H9 (cell line): ENCODE measurements at regions not wholly inside any gene's neighbourhood (a gene's known extent, or its start where the extent isn't known, plus 50 kb on each side); places are given as distances from the start of the nearest gene placed in this dataset.

Source experiments
- DNase-seq: peaks from one replicate; pipeline ENCODE4 v3.0.0-alpha.2; 2017
- H2AFZ ChIP-seq: one replicate; pipeline ENCODE4 v1.6.1; 2013; ENCODE audit warnings: mild to moderate bottlenecking, low read length, control low read depth, moderate library complexity
- H2AK5ac ChIP-seq: 2 replicates; pipeline ENCODE4 v1.6.1; 2013; ENCODE audit warnings: low read length, control low read depth, mixed read lengths; ENCODE audit not compliant: insufficient read length
- H2BK120ac ChIP-seq: one replicate; pipeline ENCODE4 v1.6.1; 2013; ENCODE audit warnings: low read depth, mild to moderate bottlenecking, low read length, control low read depth, inconsistent platforms; ENCODE audit not compliant: poor library complexity, severe bottlenecking
- H2BK12ac ChIP-seq: 2 replicates; pipeline ENCODE4 v1.6.1; 2013; ENCODE audit warnings: low read length, control low read depth, mixed read lengths, low read depth; ENCODE audit not compliant: insufficient read length
- H2BK15ac ChIP-seq: 2 replicates; pipeline ENCODE4 v1.6.1; 2013; ENCODE audit warnings: low read depth, low read length, control low read depth
- H2BK20ac ChIP-seq: one replicate; pipeline ENCODE4 v1.6.1; 2013; ENCODE audit warnings: low read depth, mild to moderate bottlenecking, low read length, control low read depth, inconsistent platforms; ENCODE audit not compliant: poor library complexity, severe bottlenecking
- H2BK5ac ChIP-seq: 2 replicates; pipeline ENCODE4 v1.6.1; 2013; ENCODE audit warnings: low read length, control low read depth, mixed read lengths; ENCODE audit not compliant: insufficient read length
- H3K14ac ChIP-seq: 2 replicates; pipeline ENCODE4 v1.6.1; 2013; ENCODE audit warnings: low read length, control low read depth; ENCODE audit not compliant: insufficient read depth
- H3K18ac ChIP-seq: 2 replicates; pipeline ENCODE4 v1.6.1; 2013; ENCODE audit warnings: low read depth, mild to moderate bottlenecking, mixed read lengths, low read length, control low read depth; ENCODE audit not compliant: insufficient read length
- H3K23ac ChIP-seq: 2 replicates; pipeline ENCODE4 v1.6.1; 2013; ENCODE audit warnings: low read length, control low read depth, mixed read lengths, low read depth; ENCODE audit not compliant: insufficient read length
- H3K23me2 ChIP-seq: 2 replicates; pipeline ENCODE4 v1.6.1; 2013; ENCODE audit warnings: low read depth, mild to moderate bottlenecking, mixed read lengths, low read length, control low read depth; ENCODE audit not compliant: insufficient read length, poor library complexity, severe bottlenecking
- H3K27ac ChIP-seq: 2 replicates; pipeline ENCODE4 v1.5.1; 2013; ENCODE audit warnings: low read length, control low read depth, mixed read lengths, low read depth; ENCODE audit not compliant: insufficient read length
- H3K27me3 ChIP-seq: 2 replicates; pipeline ENCODE4 v1.6.1; 2013; ENCODE audit warnings: low read length, control low read depth, inconsistent platforms; ENCODE audit not compliant: insufficient read depth
- H3K4ac ChIP-seq: 2 replicates; pipeline ENCODE4 v1.6.1; 2013; ENCODE audit warnings: low read depth, mild to moderate bottlenecking, control low read depth, inconsistent platforms, low read length, moderate library complexity
- H3K4me1 ChIP-seq: 2 replicates; pipeline ENCODE4 v1.6.1; 2013; ENCODE audit warnings: low read length, control low read depth, inconsistent platforms; ENCODE audit not compliant: insufficient read depth
- H3K4me2 ChIP-seq: 2 replicates; pipeline ENCODE4 v1.6.1; 2013; ENCODE audit warnings: low read length, control low read depth, mixed read lengths; ENCODE audit not compliant: insufficient read length, insufficient read depth
- H3K56ac ChIP-seq: 2 replicates; pipeline ENCODE4 v1.6.1; 2013; ENCODE audit warnings: low read depth, mild to moderate bottlenecking, mixed read lengths, low read length, control low read depth; ENCODE audit not compliant: insufficient read length
- H3K79me1 ChIP-seq: 2 replicates; pipeline ENCODE4 v1.6.1; 2013; ENCODE audit warnings: low read depth, mild to moderate bottlenecking, moderate library complexity, low read length, control low read depth, inconsistent platforms; ENCODE audit not compliant: insufficient read depth, poor library complexity, severe bottlenecking
- H3K79me2 ChIP-seq: 2 replicates; pipeline ENCODE4 v1.6.1; 2013; ENCODE audit warnings: low read length, control low read depth, inconsistent platforms; ENCODE audit not compliant: insufficient read depth
- H3K9ac ChIP-seq: 2 replicates; pipeline ENCODE4 v1.6.1; 2013; ENCODE audit warnings: low read length, control low read depth, mixed read lengths; ENCODE audit not compliant: insufficient read length; ENCODE audit errors: extremely low read depth
- H3K9me3 ChIP-seq: one replicate; pipeline ENCODE4 v1.6.1; 2013; ENCODE audit warnings: low read depth, low read length, inconsistent platforms; ENCODE audit not compliant: control insufficient read depth
- H3T11ph ChIP-seq: one replicate; pipeline ENCODE4 v1.6.1; 2013; ENCODE audit warnings: mild to moderate bottlenecking, low read length, control low read depth, inconsistent platforms
- H4K20me1 ChIP-seq: one replicate; pipeline ENCODE4 v1.6.1; 2013; ENCODE audit not compliant: control insufficient read depth, insufficient read length, insufficient read depth
- H4K5ac ChIP-seq: 2 replicates; pipeline ENCODE4 v1.6.1; 2013; ENCODE audit warnings: low read depth, mild to moderate bottlenecking, mixed read lengths, low read length, control low read depth; ENCODE audit not compliant: insufficient read length
- H4K8ac ChIP-seq: replicated peaks from 2 replicates; pipeline ENCODE4 v1.6.1; 2013; ENCODE audit warnings: low read length, control low read depth, mixed read lengths, low read depth; ENCODE audit not compliant: insufficient read length
- H4K91ac ChIP-seq: 2 replicates; pipeline ENCODE4 v1.6.1; 2013; ENCODE audit warnings: low read depth, mild to moderate bottlenecking, moderate library complexity, mixed read lengths, low read length, control low read depth; ENCODE audit not compliant: insufficient read length
- H3K27ac Mint-ChIP-seq, 3 experiments: 2 replicates in 2 of 3; 3 replicates in 1 of 3; pipeline ENCODE4 v1.8.0; 2020 to 2021; ENCODE audit warnings: mixed read lengths in 3 of 3, mild to moderate bottlenecking in 1 of 3, moderate library complexity in 1 of 3
- H3K27me3 Mint-ChIP-seq: 2 replicates; pipeline ENCODE4 v1.8.0; 2021; ENCODE audit warnings: low read depth, mild to moderate bottlenecking, moderate library complexity, mixed read lengths
- H3K36me3 Mint-ChIP-seq, 3 experiments: 2 replicates in 2 of 3; 3 replicates in 1 of 3; pipeline ENCODE4 v1.8.0; 2020 to 2021; ENCODE audit warnings: low read depth in 3 of 3, mixed read lengths in 3 of 3; ENCODE audit not compliant: insufficient read depth in 1 of 3
- H3K4me1 Mint-ChIP-seq, 2 experiments: 2 replicates each; pipeline ENCODE4 v1.8.0; 2020; ENCODE audit warnings: mixed read lengths in 2 of 2
- H3K4me3 Mint-ChIP-seq, 2 experiments: 2 replicates in 1 of 2; 3 replicates in 1 of 2; pipeline ENCODE4 v1.8.0; 2020 to 2021; ENCODE audit warnings: mild to moderate bottlenecking in 2 of 2, mixed read lengths in 2 of 2, moderate library complexity in 1 of 2
- H3K9me3 Mint-ChIP-seq, 2 experiments: 2 replicates in 1 of 2; 3 replicates in 1 of 2; pipeline ENCODE4 v1.8.0; 2020; ENCODE audit warnings: mild to moderate bottlenecking in 2 of 2, mixed read lengths in 2 of 2, moderate library complexity in 1 of 2
- WGBS: extraction: QIAGEN DNeasy Blood & Tissue Kit; methylation state at CpG from one replicate; pipeline ENCODE4 v1.1.7; 2013; ENCODE audit warnings: missing lambda C conversion rate, low lambda C conversion rate, mixed read lengths; ENCODE audit not compliant: insufficient read length; ENCODE audit errors: extremely low coverage; 5-methylcytosine and 5-hydroxymethylcytosine counted together
- TF ChIP-seq, protein P1 (sequence below): fragments of 200-600 bp; sonication (generic); conservative IDR thresholded peaks from 3 replicates; pipeline ENCODE4 v1.8.0; 2021; ENCODE audit warnings: antibody characterized with exemption, mild to moderate bottlenecking

DNA sequence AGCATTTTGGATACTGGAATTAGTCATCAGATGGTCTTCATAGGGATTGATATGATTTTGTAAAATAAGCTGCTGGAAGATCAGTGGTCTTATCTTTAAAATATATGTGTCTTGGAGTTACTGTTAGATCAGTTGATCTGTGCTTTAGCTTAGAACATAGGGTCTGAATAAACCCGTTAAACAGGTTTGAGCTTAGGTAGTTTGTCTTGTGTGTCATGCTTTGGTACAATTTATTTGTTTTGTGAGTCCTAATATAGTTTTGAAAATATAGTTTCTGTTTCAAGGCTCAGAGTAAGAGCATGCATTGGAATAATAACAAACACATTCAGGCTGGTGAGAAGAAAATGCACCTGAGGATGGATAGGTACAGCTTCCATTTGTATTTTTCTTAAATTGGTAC lies 505.0 kb downstream of the SLC16A7 start:
- no peak overlapping the region for H4K5ac ChIP-seq
- Mint-ChIP-seq H3K36me3 (peaks cover 0 to 11% (median 5%) of the 10 kb centered on the region in 3 experiments; a peak in 6 of 7 replicates), H3K27me3 (no peaks in the 10 kb centered on the region), H3K4me3 (no peak overlapping the region), H3K9me3 (peaks cover 5 to 20% of the 10 kb centered on the region in 2 experiments; a peak in 4 of 5 replicates), H3K27ac (no peak overlapping the region), H3K4me1 (no peaks in the 10 kb centered on the region)
- no peaks in the 10 kb centered on the region for H3K4me1 ChIP-seq
- no peak overlapping the region for H4K91ac ChIP-seq
- H3K27ac ChIP-seq = no peak overlapping the region
- H3K9ac ChIP-seq = no peak overlapping the region
- no peaks in the 10 kb centered on the region for H3K27me3 ChIP-seq
- no peaks in the 10 kb centered on the region for H3K79me2 ChIP-seq
- no peak overlapping the region for H3K56ac ChIP-seq
- no peaks in the 10 kb centered on the region for H3K9me3 ChIP-seq
- H3K79me1 ChIP-seq = no peaks in the 10 kb centered on the region
- no peak overlapping the region for H3K18ac ChIP-seq
- H3T11ph ChIP-seq = no peak overlapping the region
- TF ChIP-seq, protein P1, sequence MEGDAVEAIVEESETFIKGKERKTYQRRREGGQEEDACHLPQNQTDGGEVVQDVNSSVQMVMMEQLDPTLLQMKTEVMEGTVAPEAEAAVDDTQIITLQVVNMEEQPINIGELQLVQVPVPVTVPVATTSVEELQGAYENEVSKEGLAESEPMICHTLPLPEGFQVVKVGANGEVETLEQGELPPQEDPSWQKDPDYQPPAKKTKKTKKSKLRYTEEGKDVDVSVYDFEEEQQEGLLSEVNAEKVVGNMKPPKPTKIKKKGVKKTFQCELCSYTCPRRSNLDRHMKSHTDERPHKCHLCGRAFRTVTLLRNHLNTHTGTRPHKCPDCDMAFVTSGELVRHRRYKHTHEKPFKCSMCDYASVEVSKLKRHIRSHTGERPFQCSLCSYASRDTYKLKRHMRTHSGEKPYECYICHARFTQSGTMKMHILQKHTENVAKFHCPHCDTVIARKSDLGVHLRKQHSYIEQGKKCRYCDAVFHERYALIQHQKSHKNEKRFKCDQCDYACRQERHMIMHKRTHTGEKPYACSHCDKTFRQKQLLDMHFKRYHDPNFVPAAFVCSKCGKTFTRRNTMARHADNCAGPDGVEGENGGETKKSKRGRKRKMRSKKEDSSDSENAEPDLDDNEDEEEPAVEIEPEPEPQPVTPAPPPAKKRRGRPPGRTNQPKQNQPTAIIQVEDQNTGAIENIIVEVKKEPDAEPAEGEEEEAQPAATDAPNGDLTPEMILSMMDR = no peak
- no CpG with 5 or more reads among the region's 1 CpG for WGBS
- H3K14ac ChIP-seq = no peak overlapping the region
- no peak overlapping the region for H2BK12ac ChIP-seq
- H4K20me1 ChIP-seq = no peaks in the 10 kb centered on the region
- H2BK5ac ChIP-seq = no peak overlapping the region
- H4K8ac ChIP-seq = no peak overlapping the region
- H2BK120ac ChIP-seq = no peak overlapping the region
- DNase-seq = no peak
- no peak overlapping the region for H2BK20ac ChIP-seq
- H2BK15ac ChIP-seq = no peak overlapping the region
- no peaks in the 10 kb centered on the region for H3K23me2 ChIP-seq
- no peak overlapping the region for H3K4ac ChIP-seq
- H3K23ac ChIP-seq = no peak overlapping the region
- no peak overlapping the region for H2AK5ac ChIP-seq
- no peak overlapping the region for H3K4me2 ChIP-seq
- H2AFZ ChIP-seq = no peak overlapping the region
